ENCODE measurements at regions not wholly inside any gene's neighbourhood (a gene's known extent, or its start where the extent isn't known, plus 50 kb on each side); places are given as distances from the start of the nearest gene placed in this dataset.
A peak's percentile ranks its signal among the peaks of the same experiment; 100 is the strongest.

- H3K27me3 ChIP-seq, result no peaks in the 10 kb centered on the region
- H3K36me3 ChIP-seq, result no peaks in the 10 kb centered on the region
- no peak overlapping the region for H3K27ac ChIP-seq (replicated peaks in 1 of 4)
- no peaks in the 10 kb centered on the region for H3K9me3 ChIP-seq
- 76% methylated on average over 6 of the region's 6 CpGs for WGBS
- no peak for TF ChIP-seq POLR2AphosphoS5 (IDR thresholded peaks at IDR 0.05)
- no peak for TF ChIP-seq POLR2A (IDR thresholded peaks at IDR 0.05; ENCODE audit: low read depth)
- no peak for TF ChIP-seq CTCF (IDR thresholded peaks at IDR 0.05)
- no peak for TF ChIP-seq EP300 (IDR thresholded peaks at IDR 0.05)
- intact Hi-C loops (cut with DNase I), result no loop called here
- no peak for DNase-seq (ENCODE audit: extremely low spot score)
- no peaks in the 10 kb centered on the region for H3K4me1 ChIP-seq
- H3K4me3 ChIP-seq, result no peak overlapping the region
These were observed 338.4 kb downstream of the TMEM167A start for GRCh38 chr5:82738681-82739269.

DNA sequence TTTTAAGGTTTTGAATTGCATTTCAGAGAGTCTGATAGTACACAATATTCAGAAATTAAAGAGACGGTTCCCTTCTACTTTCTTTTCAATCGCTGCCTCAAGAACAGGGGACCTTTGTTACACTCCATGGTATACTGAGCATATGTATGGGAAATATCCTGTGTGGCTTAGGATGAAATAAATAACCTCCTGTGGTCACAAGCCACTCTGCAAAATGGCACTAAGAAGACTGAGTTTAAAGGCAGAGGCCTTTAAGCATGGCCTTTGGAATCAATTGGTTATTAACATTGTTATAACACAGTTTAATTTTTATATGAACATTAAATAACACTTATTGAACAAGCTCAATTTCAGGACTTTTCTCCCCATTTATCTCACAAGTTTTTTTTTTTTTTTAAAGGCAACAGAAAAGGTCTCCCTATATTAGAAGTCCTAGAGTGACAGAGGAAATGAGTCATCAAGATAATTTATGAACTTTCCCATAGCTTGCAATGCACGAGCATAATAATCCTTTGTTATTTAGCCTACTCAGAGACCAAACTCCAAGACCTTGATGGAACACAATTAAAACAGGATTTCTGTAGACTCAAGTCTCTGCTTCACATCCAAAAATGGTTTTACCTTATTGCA, 341.9 kb downstream of the TMEM167A start:
- no peaks in the 10 kb centered on the region for H3K27me3 ChIP-seq
- no peak for DNase-seq (ENCODE audit: extremely low spot score)
- 40% methylated on average over 3 of the region's 3 CpGs for WGBS
- no peaks in the 10 kb centered on the region for H3K4me1 ChIP-seq
- no peaks in the 10 kb centered on the region for H3K36me3 ChIP-seq
- no peak for TF ChIP-seq CTCF (IDR thresholded peaks at IDR 0.05)
- TF ChIP-seq POLR2A (IDR thresholded peaks at IDR 0.05; ENCODE audit: low read depth), result no peak
- TF ChIP-seq POLR2AphosphoS5 (IDR thresholded peaks at IDR 0.05), result no peak
- TF ChIP-seq EP300 (IDR thresholded peaks at IDR 0.05), result no peak
- no peak overlapping the region for H3K4me3 ChIP-seq
- H3K27ac ChIP-seq (replicated peaks in 1 of 4), result no peak overlapping the region
- intact Hi-C loops (cut with DNase I), result no loop called here
- H3K9me3 ChIP-seq, result no peaks in the 10 kb centered on the region

GRCh38 chr5:82734347-82734746, 342.8 kb downstream of the TMEM167A start:
- intact Hi-C loops (cut with DNase I), result no loop called here
- no peak for DNase-seq (ENCODE audit: extremely low spot score)
- H3K4me3 ChIP-seq, result no peak overlapping the region
- WGBS, result 59% methylated on average over 5 of the region's 5 CpGs
- H3K9me3 ChIP-seq, result no peaks in the 10 kb centered on the region
- no peaks in the 10 kb centered on the region for H3K4me1 ChIP-seq
- peak overlapping the region in 1 of 4 donors; percentile 33 for H3K27ac ChIP-seq (replicated peaks in 1 of 4)
- no peaks in the 10 kb centered on the region for H3K36me3 ChIP-seq
- TF ChIP-seq POLR2A (IDR thresholded peaks at IDR 0.05; ENCODE audit: low read depth) (no peak), CTCF (IDR thresholded peaks at IDR 0.05) (no peak), EP300 (IDR thresholded peaks at IDR 0.05) (no peak), POLR2AphosphoS5 (IDR thresholded peaks at IDR 0.05) (no peak)
- H3K27me3 ChIP-seq, result no peaks in the 10 kb centered on the region

DNA sequence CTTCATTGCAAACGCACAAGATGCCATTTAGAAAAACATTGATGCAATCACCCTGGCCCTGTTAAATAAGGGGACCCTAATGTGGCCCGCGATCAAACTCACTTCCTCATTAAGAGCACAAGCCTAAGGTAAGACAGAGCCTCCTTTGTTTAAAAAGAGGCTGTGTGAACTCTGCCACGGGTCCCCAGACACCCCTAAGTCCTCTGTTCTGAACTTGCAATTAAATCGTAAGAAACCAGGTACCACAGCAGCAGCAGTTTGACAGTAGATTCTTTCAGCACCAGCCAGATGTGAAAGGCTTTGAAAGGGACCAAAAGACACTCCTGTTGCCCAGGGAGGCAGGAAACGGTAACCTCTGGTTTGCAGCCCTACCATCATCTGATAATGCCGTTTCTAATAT, 346.3 kb downstream of the TMEM167A start:
- DNase-seq (ENCODE audit: extremely low spot score), result no peak
- Histone ChIP-seq H3K4me3 (no peak overlapping the region), H3K27me3 (no peaks in the 10 kb centered on the region), H3K9me3 (no peaks in the 10 kb centered on the region), H3K4me1 (no peaks in the 10 kb centered on the region), H3K36me3 (no peaks in the 10 kb centered on the region), H3K27ac (replicated peaks in 1 of 4) (no peak overlapping the region)
- TF ChIP-seq CTCF (IDR thresholded peaks at IDR 0.05), result no peak
- WGBS, result 84% methylated on average over 7 of the region's 7 CpGs
- intact Hi-C loops (cut with DNase I), result no loop called here
